Neutrophil (primary cell): ENCODE measurements at regions not wholly inside any gene's neighbourhood (a gene's known extent, or its start where the extent isn't known, plus 50 kb on each side); places are given as distances from the start of the nearest gene placed in this dataset.

Experiments
- H3K27ac ChIP-seq: fragments of 200-600 bp; sonication (generic); 2 replicates; pipeline ENCODE4 v1.5.1; 2016; ENCODE audit warnings: mild to moderate bottlenecking, moderate library complexity
- H3K27me3 ChIP-seq: fragments of 200-600 bp; sonication (generic); 2 replicates; pipeline ENCODE4 v1.6.0; 2016; ENCODE audit warnings: mild to moderate bottlenecking
- H3K36me3 ChIP-seq: fragments of 200-600 bp; sonication (generic); 2 replicates; pipeline ENCODE4 v1.5.1; 2017
- H3K4me1 ChIP-seq, 2 experiments: fragments of 200-600 bp in 1 of 2; sonication (generic) in 1 of 2; 1 replicate in 1 of 2; 2 replicates in 1 of 2; pipeline versions ENCODE4 v1.5.1 to v1.6.1; 2013 to 2016; ENCODE audit warnings: low read depth in 1 of 2, low read length in 1 of 2, mild to moderate bottlenecking in 1 of 2, moderate library complexity in 1 of 2; ENCODE audit not compliant: control insufficient read depth in 1 of 2, insufficient read depth in 1 of 2
- H3K4me3 ChIP-seq, 2 experiments: fragments of 200-600 bp in 1 of 2; sonication (generic) in 1 of 2; 1 replicate in 1 of 2; 2 replicates in 1 of 2; pipeline ENCODE4 v1.5.1; 2013 to 2016; ENCODE audit warnings: low read depth in 1 of 2, low read length in 1 of 2, mild to moderate bottlenecking in 1 of 2, moderate library complexity in 1 of 2
- H3K9me3 ChIP-seq: fragments of 200-600 bp; sonication (generic); 2 replicates; pipeline ENCODE4 v1.5.1; 2016
- TF ChIP-seq, protein P1 (sequence below): fragments of 200-600 bp; sonication (generic); IDR thresholded peaks from 2 replicates; pipeline ENCODE4 v1.5.1; 2016; ENCODE audit warnings: antibody characterized with exemption

DNA sequence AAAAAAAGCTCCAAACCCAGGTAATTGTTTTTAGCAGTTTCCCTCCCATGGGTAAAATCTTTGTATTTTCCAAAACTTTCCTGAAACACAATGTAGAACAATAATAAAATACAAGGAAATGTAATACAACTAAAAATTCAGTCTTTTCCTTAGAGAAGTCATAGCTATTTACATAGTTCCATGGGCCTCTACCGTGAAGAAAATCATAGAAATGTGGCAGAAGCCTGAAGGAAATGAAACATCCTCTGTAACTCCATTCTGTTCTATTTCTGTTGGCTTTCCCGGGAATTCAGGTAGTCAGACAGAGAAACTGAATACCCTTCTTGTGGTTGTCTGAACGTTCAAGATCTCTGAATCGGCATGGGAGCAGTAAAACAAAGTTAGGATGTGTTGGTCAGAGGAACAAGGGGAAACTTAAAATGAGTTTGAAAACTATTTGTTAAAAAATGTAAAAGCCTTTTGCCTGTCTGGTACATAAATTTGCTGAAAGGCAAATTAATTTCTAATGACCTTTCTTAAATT, 202.4 kb upstream of the ZNF608 start:
- Histone ChIP-seq H3K27me3 (no peaks in the 10 kb centered on the region), H3K9me3 (no peaks in the 10 kb centered on the region), H3K36me3 (no peaks in the 10 kb centered on the region), H3K4me1 (no peaks in the 10 kb centered on the region), H3K27ac (no peak overlapping the region), H3K4me3 (no peak overlapping the region)
- TF ChIP-seq, protein P1, sequence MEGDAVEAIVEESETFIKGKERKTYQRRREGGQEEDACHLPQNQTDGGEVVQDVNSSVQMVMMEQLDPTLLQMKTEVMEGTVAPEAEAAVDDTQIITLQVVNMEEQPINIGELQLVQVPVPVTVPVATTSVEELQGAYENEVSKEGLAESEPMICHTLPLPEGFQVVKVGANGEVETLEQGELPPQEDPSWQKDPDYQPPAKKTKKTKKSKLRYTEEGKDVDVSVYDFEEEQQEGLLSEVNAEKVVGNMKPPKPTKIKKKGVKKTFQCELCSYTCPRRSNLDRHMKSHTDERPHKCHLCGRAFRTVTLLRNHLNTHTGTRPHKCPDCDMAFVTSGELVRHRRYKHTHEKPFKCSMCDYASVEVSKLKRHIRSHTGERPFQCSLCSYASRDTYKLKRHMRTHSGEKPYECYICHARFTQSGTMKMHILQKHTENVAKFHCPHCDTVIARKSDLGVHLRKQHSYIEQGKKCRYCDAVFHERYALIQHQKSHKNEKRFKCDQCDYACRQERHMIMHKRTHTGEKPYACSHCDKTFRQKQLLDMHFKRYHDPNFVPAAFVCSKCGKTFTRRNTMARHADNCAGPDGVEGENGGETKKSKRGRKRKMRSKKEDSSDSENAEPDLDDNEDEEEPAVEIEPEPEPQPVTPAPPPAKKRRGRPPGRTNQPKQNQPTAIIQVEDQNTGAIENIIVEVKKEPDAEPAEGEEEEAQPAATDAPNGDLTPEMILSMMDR = no peak

DNA sequence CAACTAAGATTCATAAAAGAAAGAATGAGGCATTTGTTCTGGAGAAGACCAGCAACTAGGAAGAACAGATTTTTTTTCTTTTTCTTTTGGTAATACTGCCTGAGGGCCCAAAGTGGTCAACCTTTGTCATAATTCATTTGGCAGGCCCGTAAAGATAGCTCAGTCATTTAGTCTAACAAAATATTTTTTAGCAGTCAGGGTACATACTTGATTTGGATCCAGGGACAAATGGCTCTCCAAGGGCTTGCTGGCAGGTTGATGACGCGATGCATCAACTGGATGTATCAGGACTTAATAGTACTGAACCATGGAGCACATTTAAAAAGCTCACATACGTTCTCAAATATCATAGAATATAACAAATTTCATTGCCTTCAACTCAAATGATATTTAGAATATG, 203.4 kb upstream of the ZNF608 start:
- no peak overlapping the region for H3K4me3 ChIP-seq
- no peak overlapping the region for H3K27ac ChIP-seq
- no peaks in the 10 kb centered on the region for H3K9me3 ChIP-seq
- TF ChIP-seq, protein P1 = no peak
- no peaks in the 10 kb centered on the region for H3K27me3 ChIP-seq
- no peaks in the 10 kb centered on the region for H3K36me3 ChIP-seq
- H3K4me1 ChIP-seq = no peaks in the 10 kb centered on the region

DNA sequence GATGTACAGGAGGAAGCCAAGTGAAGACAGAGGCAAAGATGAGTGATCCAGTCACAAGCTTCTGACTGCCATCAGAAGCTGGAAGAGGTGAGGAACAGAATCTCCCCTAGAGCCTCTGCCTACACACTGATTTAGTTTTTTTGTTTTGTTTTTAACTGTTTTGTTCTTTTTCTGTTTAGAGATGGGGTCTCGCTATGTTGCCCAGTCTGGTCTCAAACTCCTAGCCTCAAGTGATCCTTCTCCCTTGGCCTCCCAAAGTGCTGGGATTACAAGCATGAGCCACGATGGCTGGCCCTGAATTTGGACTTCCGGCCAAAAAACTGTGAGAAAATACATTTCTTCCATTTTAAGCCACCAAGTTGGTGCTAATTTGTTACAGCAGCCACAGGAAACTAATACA, 204.7 kb upstream of the ZNF608 start:
- H3K9me3 ChIP-seq = no peaks in the 10 kb centered on the region
- no peaks in the 10 kb centered on the region for H3K4me1 ChIP-seq
- no peaks in the 10 kb centered on the region for H3K36me3 ChIP-seq
- H3K27me3 ChIP-seq = no peaks in the 10 kb centered on the region
- TF ChIP-seq, protein P1 = no peak
- H3K4me3 ChIP-seq = no peak overlapping the region
- no peak overlapping the region for H3K27ac ChIP-seq

DNA sequence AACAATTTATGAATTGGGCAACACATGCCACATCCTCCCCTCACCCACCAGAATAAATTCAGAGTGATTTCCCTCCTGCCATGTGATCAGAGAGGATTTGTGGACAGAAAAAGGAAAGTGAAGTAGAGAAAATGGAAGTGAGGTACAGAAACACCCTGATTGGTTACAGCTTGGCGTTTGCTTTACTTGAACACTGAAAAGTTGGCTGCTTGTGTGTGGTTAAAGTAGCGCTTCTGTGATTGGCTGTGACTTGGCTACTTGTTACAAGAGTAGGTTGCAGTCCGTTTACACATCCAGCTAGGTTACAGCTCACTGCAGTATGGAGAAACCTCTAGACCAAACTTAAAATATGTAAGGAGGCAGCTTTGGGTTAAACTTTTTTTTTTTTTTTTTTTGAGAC, 205.2 kb upstream of the ZNF608 start:
- H3K27ac ChIP-seq = no peak overlapping the region
- H3K36me3 ChIP-seq = no peaks in the 10 kb centered on the region
- TF ChIP-seq, protein P1 = no peak
- H3K4me3 ChIP-seq = no peak overlapping the region
- no peaks in the 10 kb centered on the region for H3K9me3 ChIP-seq
- H3K27me3 ChIP-seq = no peaks in the 10 kb centered on the region
- H3K4me1 ChIP-seq = no peaks in the 10 kb centered on the region

DNA sequence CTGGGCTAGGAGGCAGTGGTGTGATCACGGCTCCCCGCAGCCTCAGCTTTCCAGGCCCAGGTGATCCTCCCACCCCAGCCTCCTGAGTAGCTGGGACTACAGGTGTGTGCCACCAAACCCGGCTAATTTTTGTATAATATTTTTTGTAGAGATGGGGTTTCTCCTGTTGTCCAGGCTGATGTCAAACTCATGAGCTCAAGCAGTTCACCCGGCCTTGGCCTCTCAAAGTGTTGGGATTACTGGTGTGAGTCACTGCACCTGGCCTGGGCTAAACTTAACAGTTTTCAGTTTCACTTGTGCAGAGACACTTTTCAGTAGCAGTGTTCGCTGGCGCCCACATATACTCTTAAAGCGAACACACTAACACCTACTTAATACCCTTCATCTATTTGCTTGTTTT, 205.6 kb upstream of the ZNF608 start:
- no peak overlapping the region for H3K27ac ChIP-seq

More for the DNA sequence above, 205.6 kb upstream of the ZNF608 start:
- H3K36me3 ChIP-seq = no peaks in the 10 kb centered on the region
- H3K4me3 ChIP-seq = no peak overlapping the region
- no peaks in the 10 kb centered on the region for H3K9me3 ChIP-seq
- no peaks in the 10 kb centered on the region for H3K4me1 ChIP-seq
- TF ChIP-seq, protein P1 = no peak
- H3K27me3 ChIP-seq = no peaks in the 10 kb centered on the region
